HEK293T (cell line): ENCODE measurements at regions not wholly inside any gene's neighbourhood (a gene's known extent, or its start where the extent isn't known, plus 50 kb on each side); places are given as distances from the start of the nearest gene placed in this dataset.

Experiments
- BHLHE40 ChIP-seq: fragments of 450-650 bp; IDR thresholded peaks from 2 replicates; pipeline ENCODE4 v1.6.1; 2016; ENCODE audit warnings: mild to moderate bottlenecking, moderate library complexity, borderline replicate concordance
- ELF4 ChIP-seq: fragments of 450-650 bp; IDR thresholded peaks from 2 replicates; pipeline ENCODE4 v1.6.1; 2017; ENCODE audit warnings: antibody characterized with exemption
- FOXA1 ChIP-seq: fragments of 450-650 bp; IDR thresholded peaks from 2 replicates; pipeline ENCODE4 v1.6.1; 2016; ENCODE audit warnings: mild to moderate bottlenecking
- FOXM1 ChIP-seq: fragments of 450-650 bp; IDR thresholded peaks from 2 replicates; pipeline ENCODE4 v1.6.1; 2017; ENCODE audit warnings: mild to moderate bottlenecking, borderline replicate concordance
- TARDBP ChIP-seq: fragments of 450-650 bp; IDR thresholded peaks from 2 replicates; pipeline ENCODE4 v1.6.1; 2016

GRCh38 chr5:155134130-155134529, 120.6 kb downstream of the KIF4B start:
- TF ChIP-seq BHLHE40 (no peak), ELF4 (no peak), TARDBP (no peak), FOXM1 (no peak), FOXA1 (no peak)
